C4-2B (cell line): ENCODE measurements at regions not wholly inside any gene's neighbourhood (a gene's known extent, or its start where the extent isn't known, plus 50 kb on each side); places are given as distances from the start of the nearest gene placed in this dataset.

Source experiments
- CTCF ChIP-seq: fragments of 450-650 bp; conservative IDR thresholded peaks from 2 replicates; pipeline ENCODE4 v1.5.1; 2017; ENCODE audit warnings: mild to moderate bottlenecking
- ZFX ChIP-seq: fragments of 450-650 bp; IDR thresholded peaks from 2 replicates; pipeline ENCODE4 v1.6.1; 2017

- TF ChIP-seq CTCF, result no peak
- TF ChIP-seq ZFX, result no peak
Measured at GRCh38 chr20:4320291-4320690, 71.2 kb upstream of the ADRA1D start.
